ENCODE measurements at regions not wholly inside any gene's neighbourhood (a gene's known extent, or its start where the extent isn't known, plus 50 kb on each side); places are given as distances from the start of the nearest gene placed in this dataset.

- TF ChIP-seq REST (IDR thresholded peaks at IDR 0.05; ENCODE audit: insufficient read depth in 1 of 2, low read depth in 2 of 2, low read length in 2 of 2) (no peak), TAF1 (IDR thresholded peaks at IDR 0.05; ENCODE audit: borderline replicate concordance, insufficient read depth, low read length) (no peak), POLR2AphosphoS5 (IDR thresholded peaks at IDR 0.05; ENCODE audit: low read depth, low read length) (no peak), FOXP2 (optimal IDR thresholded peaks at IDR 0.05; ENCODE audit: borderline replicate concordance, extremely low read depth, extremely low read length, insufficient read depth) (no peak), SIN3A (IDR thresholded peaks at IDR 0.05; ENCODE audit: borderline replicate concordance, insufficient read depth, low read length) (no peak)
Measured at GRCh38 chr12:114302606-114303315, 103.2 kb downstream of the TBX5 start.

- no peak for TF ChIP-seq POLR2AphosphoS5 (IDR thresholded peaks at IDR 0.05; ENCODE audit: low read depth, low read length)
- no peak for TF ChIP-seq REST (IDR thresholded peaks at IDR 0.05; ENCODE audit: insufficient read depth in 1 of 2, low read depth in 2 of 2, low read length in 2 of 2)
- no peak for TF ChIP-seq TAF1 (IDR thresholded peaks at IDR 0.05; ENCODE audit: borderline replicate concordance, insufficient read depth, low read length)
- TF ChIP-seq SIN3A (IDR thresholded peaks at IDR 0.05; ENCODE audit: borderline replicate concordance, insufficient read depth, low read length): no peak
- TF ChIP-seq FOXP2 (optimal IDR thresholded peaks at IDR 0.05; ENCODE audit: borderline replicate concordance, extremely low read depth, extremely low read length, insufficient read depth): no peak
Measured at GRCh38 chr12:114302117-114302516, 103.8 kb downstream of the TBX5 start.

GRCh38 chr12:114294303-114294685 is 111.7 kb downstream of the TBX5 start:
- no peak for TF ChIP-seq SIN3A (IDR thresholded peaks at IDR 0.05; ENCODE audit: borderline replicate concordance, insufficient read depth, low read length)
- TF ChIP-seq POLR2AphosphoS5 (IDR thresholded peaks at IDR 0.05; ENCODE audit: low read depth, low read length): no peak
- no peak for TF ChIP-seq REST (IDR thresholded peaks at IDR 0.05; ENCODE audit: insufficient read depth in 1 of 2, low read depth in 2 of 2, low read length in 2 of 2)
- TF ChIP-seq FOXP2 (optimal IDR thresholded peaks at IDR 0.05; ENCODE audit: borderline replicate concordance, extremely low read depth, extremely low read length, insufficient read depth): no peak
- TF ChIP-seq TAF1 (IDR thresholded peaks at IDR 0.05; ENCODE audit: borderline replicate concordance, insufficient read depth, low read length): no peak

- TF ChIP-seq TAF1 (IDR thresholded peaks at IDR 0.05; ENCODE audit: borderline replicate concordance, insufficient read depth, low read length) (no peak), FOXP2 (optimal IDR thresholded peaks at IDR 0.05; ENCODE audit: borderline replicate concordance, extremely low read depth, extremely low read length, insufficient read depth) (no peak), SIN3A (IDR thresholded peaks at IDR 0.05; ENCODE audit: borderline replicate concordance, insufficient read depth, low read length) (no peak), REST (IDR thresholded peaks at IDR 0.05; ENCODE audit: insufficient read depth in 1 of 2, low read depth in 2 of 2, low read length in 2 of 2) (no peak), POLR2AphosphoS5 (IDR thresholded peaks at IDR 0.05; ENCODE audit: low read depth, low read length) (no peak)
Measured at GRCh38 chr12:114293571-114294302, 112.2 kb downstream of the TBX5 start.
